Activated naive CD4-positive, alpha-beta T cell treated with anti-CD3 and anti-CD28 coated beads, Interleukin-2, amount 50 U/mL, for 24 hours (primary cell): ENCODE measurements at regions not wholly inside any gene's neighbourhood (a gene's known extent, or its start where the extent isn't known, plus 50 kb on each side); places are given as distances from the start of the nearest gene placed in this dataset.
"Not testable (repeated sequence)": the region's sequence is repeated elsewhere in the genome, so short reads cannot be mapped to it uniquely, and the experiment has no call there.

ENCODE experiments used
- H3K27ac Mint-ChIP-seq: one replicate; pipeline ENCODE4 v1.8.0; 2021; ENCODE audit warnings: mild to moderate bottlenecking, mixed read lengths
- H3K27me3 Mint-ChIP-seq: one replicate; pipeline ENCODE4 v1.8.0; 2021; ENCODE audit warnings: mixed read lengths
- H3K36me3 Mint-ChIP-seq: one replicate; pipeline ENCODE4 v1.8.0; 2021; ENCODE audit warnings: mixed read lengths
- H3K4me1 Mint-ChIP-seq: one replicate; pipeline ENCODE4 v1.8.0; 2021; ENCODE audit warnings: mixed read lengths
- H3K4me3 Mint-ChIP-seq: one replicate; pipeline ENCODE4 v1.8.0; 2021; ENCODE audit warnings: mild to moderate bottlenecking, mixed read lengths
- H3K9me3 Mint-ChIP-seq: one replicate; pipeline ENCODE4 v1.8.0; 2021; ENCODE audit warnings: mixed read lengths

- not testable (repeated sequence) for H3K4me1 Mint-ChIP-seq, H3K36me3 Mint-ChIP-seq, H3K27ac Mint-ChIP-seq, H3K4me3 Mint-ChIP-seq, H3K27me3 Mint-ChIP-seq, H3K9me3 Mint-ChIP-seq
Measured at GRCh38 chrX:40788698-40789097, 53.4 kb upstream of the MED14 start.

GRCh38 chrX:40792433-40792832 lies 57.1 kb upstream of the MED14 start:
- no peak overlapping the region for H3K4me3 Mint-ChIP-seq
- no peaks in the 10 kb centered on the region for H3K27me3 Mint-ChIP-seq
- no peak overlapping the region for H3K27ac Mint-ChIP-seq
- peaks cover 2% of the 10 kb centered on the region for H3K36me3 Mint-ChIP-seq
- no peaks in the 10 kb centered on the region for H3K9me3 Mint-ChIP-seq
- H3K4me1 Mint-ChIP-seq: no peaks in the 10 kb centered on the region

DNA sequence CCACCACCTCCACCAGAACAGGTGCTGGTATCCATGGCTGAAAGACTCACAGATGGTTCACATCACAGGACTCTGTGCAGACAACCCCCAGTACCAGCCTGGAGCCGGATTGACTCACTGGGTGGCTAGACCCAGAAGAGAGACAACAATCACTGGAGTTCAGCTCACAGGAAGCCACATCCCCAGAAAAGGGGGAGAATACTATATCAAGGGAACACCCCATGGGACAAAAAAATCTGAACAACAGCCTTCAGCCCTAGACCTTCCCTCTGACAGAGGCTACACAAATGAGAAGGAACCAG lies 59.4 kb upstream of the MED14 start:
- H3K27me3 Mint-ChIP-seq, H3K4me3 Mint-ChIP-seq, H3K4me1 Mint-ChIP-seq, H3K27ac Mint-ChIP-seq, H3K9me3 Mint-ChIP-seq, H3K36me3 Mint-ChIP-seq: not testable (repeated sequence)

DNA sequence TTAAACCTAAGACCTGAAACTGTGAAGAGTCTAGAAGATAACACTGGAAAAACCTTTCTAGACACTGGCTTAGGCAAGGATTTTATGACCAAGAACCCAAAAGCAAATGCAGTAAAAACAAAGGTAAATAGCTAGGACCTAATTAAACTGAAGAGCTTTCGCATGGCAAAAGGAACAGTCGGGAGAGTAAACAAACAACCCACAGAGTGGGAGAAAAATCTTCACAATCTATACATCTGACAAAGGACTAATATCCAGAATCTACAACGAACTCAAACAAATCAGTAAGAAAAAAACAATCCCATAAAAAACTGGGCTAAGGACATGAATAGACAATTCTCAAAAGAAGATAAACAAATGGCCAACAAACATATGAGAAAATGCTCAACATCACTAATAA lies 64.4 kb upstream of the MED14 start:
- not testable (repeated sequence) for H3K9me3 Mint-ChIP-seq, H3K27ac Mint-ChIP-seq, H3K27me3 Mint-ChIP-seq, H3K4me1 Mint-ChIP-seq, H3K4me3 Mint-ChIP-seq, H3K36me3 Mint-ChIP-seq

DNA sequence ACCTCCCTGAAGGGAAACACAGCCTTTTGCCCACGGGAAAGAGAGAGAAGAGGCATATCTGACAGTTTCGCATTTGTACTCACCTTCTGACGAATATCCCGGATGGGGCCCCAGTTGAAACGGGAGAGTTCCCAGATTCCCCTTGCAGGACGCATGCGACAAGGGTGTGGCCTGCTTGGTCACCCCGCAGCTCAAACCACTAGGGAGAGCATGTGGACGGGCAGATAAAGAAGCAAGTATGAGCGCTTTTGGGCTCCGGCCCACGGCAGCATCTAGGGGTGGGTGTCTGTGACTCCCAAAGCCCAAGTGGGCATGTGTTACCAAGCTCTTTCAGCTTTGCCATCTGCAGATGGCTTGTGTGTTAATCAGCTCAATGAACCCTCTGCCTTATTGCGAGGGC lies 70.1 kb upstream of the MED14 start:
- Mint-ChIP-seq H3K27me3 (no peaks in the 10 kb centered on the region), H3K4me1 (no peaks in the 10 kb centered on the region), H3K36me3 (no peaks in the 10 kb centered on the region), H3K27ac (no peak overlapping the region), H3K9me3 (no peaks in the 10 kb centered on the region), H3K4me3 (no peak overlapping the region)

DNA sequence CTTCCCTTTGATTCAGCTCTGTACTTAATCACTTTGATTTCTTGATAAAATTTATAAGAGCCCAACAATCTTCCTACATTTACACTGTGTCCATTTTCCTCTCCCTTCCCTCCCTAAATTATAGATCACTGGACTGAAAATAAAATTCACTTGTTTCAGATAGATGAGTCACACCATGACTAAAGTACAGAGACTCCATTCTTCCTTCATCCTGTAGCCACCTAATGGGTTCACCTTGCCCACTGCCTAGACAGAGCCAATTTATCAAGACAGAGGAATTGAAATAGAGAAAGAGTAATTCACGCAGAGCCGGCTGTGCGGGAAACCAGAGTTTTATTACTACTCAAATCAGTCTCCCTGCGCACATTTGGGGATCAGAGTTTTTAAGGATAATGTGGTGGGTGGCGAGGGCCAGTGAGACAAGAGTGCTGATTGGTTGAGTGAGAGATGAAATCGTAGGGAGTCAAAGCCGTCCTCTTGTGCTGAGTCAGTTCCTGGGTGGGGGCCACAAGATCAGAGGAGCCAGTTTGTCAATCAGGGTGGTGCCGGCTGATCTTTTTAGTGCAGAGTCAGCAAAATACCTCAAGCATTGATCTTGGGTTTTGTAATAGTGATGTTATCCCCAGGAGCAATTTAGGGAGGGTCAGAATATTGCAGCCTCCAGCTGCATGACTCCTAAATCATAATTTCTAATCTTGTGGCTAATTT lies 71.3 kb upstream of the MED14 start:
- Mint-ChIP-seq H3K27ac (no peak overlapping the region), H3K27me3 (no peaks in the 10 kb centered on the region), H3K4me1 (no peaks in the 10 kb centered on the region), H3K9me3 (no peaks in the 10 kb centered on the region), H3K4me3 (no peak overlapping the region), H3K36me3 (no peaks in the 10 kb centered on the region)

DNA sequence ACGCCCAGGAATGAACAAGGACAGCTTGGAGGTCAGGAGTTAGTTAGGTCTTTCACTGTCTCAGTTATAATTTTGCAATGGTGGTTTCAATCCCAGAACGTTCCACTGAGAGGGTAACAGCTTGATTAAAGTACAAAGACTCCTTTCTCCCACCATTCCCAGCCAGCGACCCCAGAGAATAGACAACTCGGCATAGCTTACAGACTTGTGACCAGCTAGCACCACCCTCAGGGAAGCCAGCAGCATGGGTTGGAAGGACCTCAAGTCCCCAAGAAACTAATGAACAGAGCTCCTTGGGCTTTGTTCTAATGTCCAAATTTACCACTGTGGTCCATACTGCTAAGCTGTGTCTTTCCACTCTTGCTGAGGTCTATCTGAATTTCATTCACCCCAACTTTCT lies 72.0 kb upstream of the MED14 start:
- H3K27me3 Mint-ChIP-seq: no peaks in the 10 kb centered on the region
- H3K4me3 Mint-ChIP-seq: no peak overlapping the region
- no peaks in the 10 kb centered on the region for H3K36me3 Mint-ChIP-seq
- no peaks in the 10 kb centered on the region for H3K9me3 Mint-ChIP-seq
- no peak overlapping the region for H3K27ac Mint-ChIP-seq
- no peaks in the 10 kb centered on the region for H3K4me1 Mint-ChIP-seq

DNA sequence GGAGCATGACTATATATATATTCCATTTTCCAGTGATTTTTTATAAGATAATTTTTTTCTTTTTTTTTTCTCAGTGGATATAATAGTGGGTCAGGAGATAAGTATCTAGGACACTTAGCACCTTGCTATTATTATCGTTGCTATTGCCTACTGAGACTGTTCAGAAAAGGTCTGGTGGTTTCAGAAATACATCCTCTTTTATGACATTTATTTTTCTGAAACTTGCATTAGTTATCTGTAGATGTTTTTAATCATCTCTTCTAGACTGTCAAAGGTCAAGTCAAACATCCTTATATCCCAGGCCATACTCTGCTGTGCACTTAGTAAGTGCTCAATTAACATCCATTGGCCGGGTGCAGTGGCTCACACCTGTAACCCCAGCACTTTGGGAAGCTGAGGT lies 72.9 kb upstream of the MED14 start:
- H3K4me1 Mint-ChIP-seq: no peaks in the 10 kb centered on the region
- H3K9me3 Mint-ChIP-seq: no peaks in the 10 kb centered on the region
- no peak overlapping the region for H3K27ac Mint-ChIP-seq
- no peaks in the 10 kb centered on the region for H3K36me3 Mint-ChIP-seq
- H3K4me3 Mint-ChIP-seq: no peak overlapping the region
- H3K27me3 Mint-ChIP-seq: no peaks in the 10 kb centered on the region

- Mint-ChIP-seq H3K27me3 (no peaks in the 10 kb centered on the region), H3K27ac (no peak overlapping the region), H3K4me3 (no peak overlapping the region), H3K4me1 (no peaks in the 10 kb centered on the region), H3K9me3 (no peaks in the 10 kb centered on the region), H3K36me3 (no peaks in the 10 kb centered on the region)
Measured at GRCh38 chrX:40809210-40809609, 73.9 kb upstream of the MED14 start.

DNA sequence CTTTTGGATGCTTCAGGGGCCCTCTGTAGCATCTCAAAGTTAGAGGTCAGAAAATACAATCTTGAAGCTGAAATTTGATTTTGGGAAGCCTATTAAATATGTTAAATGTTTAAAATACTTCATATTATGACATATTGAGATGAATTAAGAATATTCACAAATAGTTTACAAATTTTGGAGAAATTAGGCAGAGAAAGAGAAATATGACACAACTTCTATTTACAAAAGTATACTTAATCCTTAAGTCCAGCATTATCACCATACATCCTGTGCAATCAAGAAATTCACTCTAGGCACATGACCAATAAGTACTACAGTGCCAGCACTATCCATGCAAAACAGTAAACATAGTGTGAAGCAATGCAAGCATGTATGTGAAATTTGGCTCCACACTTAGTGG lies 79.7 kb upstream of the MED14 start:
- not testable (repeated sequence) for H3K9me3 Mint-ChIP-seq, H3K4me3 Mint-ChIP-seq, H3K27ac Mint-ChIP-seq, H3K36me3 Mint-ChIP-seq, H3K4me1 Mint-ChIP-seq, H3K27me3 Mint-ChIP-seq

- H3K27ac Mint-ChIP-seq: no peak overlapping the region
Measured at GRCh38 chrX:40816906-40817305, 81.6 kb upstream of the MED14 start.

GRCh38 chrX:40818236-40818635 lies 82.9 kb upstream of the MED14 start:
- Mint-ChIP-seq H3K27me3 (no peaks in the 10 kb centered on the region), H3K27ac (no peak overlapping the region), H3K36me3 (no peaks in the 10 kb centered on the region), H3K9me3 (no peaks in the 10 kb centered on the region), H3K4me3 (no peak overlapping the region), H3K4me1 (no peaks in the 10 kb centered on the region)

More at GRCh38 chrX:40816906-40817305, 81.6 kb upstream of the MED14 start:
- no peaks in the 10 kb centered on the region for H3K9me3 Mint-ChIP-seq
- H3K4me1 Mint-ChIP-seq: no peaks in the 10 kb centered on the region
- no peaks in the 10 kb centered on the region for H3K27me3 Mint-ChIP-seq
- no peak overlapping the region for H3K4me3 Mint-ChIP-seq
- H3K36me3 Mint-ChIP-seq: no peaks in the 10 kb centered on the region

DNA sequence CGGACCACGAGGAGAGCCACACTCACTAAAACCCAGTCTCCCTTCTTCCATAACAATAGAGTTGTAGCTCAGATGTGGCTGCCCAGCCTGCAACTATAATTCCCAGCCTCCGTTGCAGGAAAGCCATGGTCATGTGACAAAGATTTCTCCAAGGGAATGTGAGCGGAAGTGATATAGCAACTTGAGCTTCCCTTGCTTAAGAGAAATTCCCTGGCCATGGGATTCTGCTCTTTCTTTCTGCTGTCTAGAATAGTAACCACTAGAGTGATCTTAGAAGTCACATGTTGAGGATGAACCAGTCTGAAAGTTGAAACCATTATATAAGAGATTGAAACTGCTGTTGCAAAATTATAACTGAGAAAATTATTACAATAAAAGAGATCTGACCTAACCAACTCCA lies 86.4 kb upstream of the MED14 start:
- Mint-ChIP-seq H3K4me1 (no peaks in the 10 kb centered on the region), H3K36me3 (peaks cover 3% of the 10 kb centered on the region)

GRCh38 chrX:40827331-40827730 lies 92.0 kb upstream of the MED14 start:
- Mint-ChIP-seq H3K9me3 (no peaks in the 10 kb centered on the region), H3K27me3 (no peaks in the 10 kb centered on the region), H3K4me3 (no peak overlapping the region), H3K36me3 (peaks cover 3% of the 10 kb centered on the region), H3K27ac (no peak overlapping the region), H3K4me1 (no peaks in the 10 kb centered on the region)

More for the DNA sequence above, 86.4 kb upstream of the MED14 start:
- Mint-ChIP-seq H3K9me3 (no peaks in the 10 kb centered on the region), H3K4me3 (no peak overlapping the region), H3K27ac (no peak overlapping the region), H3K27me3 (no peaks in the 10 kb centered on the region)

GRCh38 chrX:40831750-40832149 lies 96.4 kb upstream of the MED14 start:
- Mint-ChIP-seq H3K9me3 (no peaks in the 10 kb centered on the region), H3K4me3 (no peak overlapping the region), H3K27me3 (no peaks in the 10 kb centered on the region), H3K27ac (no peak overlapping the region), H3K4me1 (no peaks in the 10 kb centered on the region), H3K36me3 (no peaks in the 10 kb centered on the region)

GRCh38 chrX:40832723-40833122 lies 97.4 kb upstream of the MED14 start:
- H3K9me3 Mint-ChIP-seq: no peaks in the 10 kb centered on the region
- no peaks in the 10 kb centered on the region for H3K4me1 Mint-ChIP-seq
- H3K36me3 Mint-ChIP-seq: no peaks in the 10 kb centered on the region
- H3K27ac Mint-ChIP-seq: no peak overlapping the region
- no peak overlapping the region for H3K4me3 Mint-ChIP-seq
- no peaks in the 10 kb centered on the region for H3K27me3 Mint-ChIP-seq

DNA sequence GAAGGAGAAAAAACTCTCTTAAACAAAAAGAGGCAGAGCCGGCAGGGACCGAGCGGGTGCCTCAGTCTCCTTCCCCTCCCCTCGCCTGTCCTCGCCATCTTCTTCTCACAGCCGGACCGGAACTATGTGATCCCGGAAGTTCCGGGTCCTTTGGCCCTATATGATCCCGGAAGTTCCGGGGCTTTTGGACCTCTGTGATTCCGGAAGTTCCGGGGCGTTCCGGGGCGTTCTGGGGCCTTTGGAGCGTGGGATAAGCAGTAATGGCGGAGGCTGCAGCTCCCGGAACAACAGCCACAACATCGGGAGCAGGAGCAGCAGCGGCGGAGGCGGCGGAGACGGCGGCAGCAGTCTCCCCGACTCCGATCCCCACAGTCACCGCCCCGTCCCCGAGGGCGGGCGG lies 98.9 kb upstream of the MED14 start:
- H3K4me3 Mint-ChIP-seq: no peak overlapping the region
- H3K9me3 Mint-ChIP-seq: no peaks in the 10 kb centered on the region
- H3K27ac Mint-ChIP-seq: no peak overlapping the region

More for the DNA sequence above, 98.9 kb upstream of the MED14 start:
- Mint-ChIP-seq H3K27me3 (no peaks in the 10 kb centered on the region), H3K4me1 (no peaks in the 10 kb centered on the region), H3K36me3 (no peaks in the 10 kb centered on the region)
